Inflammatory macrophage (primary cell): ENCODE measurements at regions not wholly inside any gene's neighbourhood (a gene's known extent, or its start where the extent isn't known, plus 50 kb on each side); places are given as distances from the start of the nearest gene placed in this dataset.
"Not testable (repeated sequence)": the region's sequence is repeated elsewhere in the genome, so short reads cannot be mapped to it uniquely, and the experiment has no call there.

Experiments used
- DNase-seq, 2 donors: peaks; one replicate each; pipeline ENCODE4 v3.0.0-alpha.2; 2020 to 2022

DNA sequence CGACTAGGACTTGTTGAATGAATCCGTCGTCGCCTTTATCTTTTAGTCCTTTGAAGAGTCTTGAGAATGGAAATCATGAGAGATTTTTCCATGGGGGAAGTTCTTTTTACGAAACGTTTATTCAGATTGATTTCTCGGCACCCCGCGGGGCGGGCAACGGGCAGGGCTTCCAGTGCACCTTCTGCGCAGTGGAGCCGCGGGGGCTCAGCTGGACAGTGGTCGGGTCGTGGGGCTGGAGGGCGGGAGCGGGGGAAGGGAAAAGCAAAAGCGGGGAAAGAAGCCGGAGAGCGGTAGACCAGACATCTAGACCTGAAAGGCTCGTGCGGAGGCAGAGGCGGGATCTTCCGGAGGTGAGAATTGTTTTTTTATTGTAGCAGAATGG, 103.0 kb downstream of the NBPF11 start:
- DNase-seq: peak in 1 of 2 donors; percentile 2

GRCh38 chr1:148048423-148049114, 103.5 kb downstream of the NBPF11 start:
- DNase-seq: peak; percentile 4 to 8

DNA sequence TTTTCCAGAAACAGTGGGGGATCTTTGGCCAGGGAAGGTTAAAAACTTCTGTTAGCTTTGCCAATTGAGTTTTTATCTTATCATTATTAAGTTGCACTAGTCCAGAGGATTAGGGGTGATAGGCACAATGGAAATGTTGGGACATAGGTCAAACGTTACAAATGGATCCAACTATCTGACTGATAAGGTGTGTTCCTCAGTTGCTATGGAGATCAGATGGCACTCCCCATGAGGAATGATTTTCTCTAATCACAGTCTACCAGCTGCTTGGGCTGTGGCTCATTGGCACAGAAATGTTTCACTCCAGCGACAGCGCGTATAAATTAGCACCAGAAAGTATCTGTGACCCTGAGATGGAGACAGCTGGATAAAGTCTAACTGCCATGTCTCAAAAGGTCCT, 106.2 kb downstream of the NBPF11 start:
- not testable (repeated sequence) for DNase-seq

GRCh38 chr1:148044495-148044894, 107.6 kb downstream of the NBPF11 start:
- DNase-seq: not testable (repeated sequence)
